22Rv1 (cell line): ENCODE measurements at regions not wholly inside any gene's neighbourhood (a gene's known extent, or its start where the extent isn't known, plus 50 kb on each side); places are given as distances from the start of the nearest gene placed in this dataset.

Experiments used
- CTCF ChIP-seq: fragments of 450-650 bp; IDR thresholded peaks from 2 replicates; pipeline ENCODE4 v1.5.1; 2017; ENCODE audit warnings: mild to moderate bottlenecking
- ZFX ChIP-seq: fragments of 450-650 bp; IDR thresholded peaks from 2 replicates; pipeline ENCODE4 v1.6.1; 2017; ENCODE audit warnings: antibody characterized with exemption, borderline replicate concordance

- TF ChIP-seq CTCF, result no peak
- no peak for TF ChIP-seq ZFX
These were observed 1139.3 kb downstream of the DIAPH3 start for GRCh38 chr13:59024434-59024833.
